Gastroesophageal sphincter (tissue), 3 donors: ENCODE measurements at regions not wholly inside any gene's neighbourhood (a gene's known extent, or its start where the extent isn't known, plus 50 kb on each side); places are given as distances from the start of the nearest gene placed in this dataset.

ENCODE experiments used
- EP300 ChIP-seq: sonication (generic); formaldehyde crosslinking; IDR thresholded peaks from one replicate; pipeline ENCODE4 v1.6.1; 2017; ENCODE audit warnings: antibody characterized with exemption, mild to moderate bottlenecking
- POLR2A ChIP-seq, 2 donors: fragments of 450-650 bp; IDR thresholded peaks; one replicate each; pipeline ENCODE4 v1.6.1; 2017; ENCODE audit warnings: antibody characterized with exemption in 2 of 2, mild to moderate bottlenecking in 2 of 2, moderate library complexity in 1 of 2
- POLR2AphosphoS5 ChIP-seq: sonication (generic); formaldehyde crosslinking; IDR thresholded peaks from one replicate; pipeline ENCODE4 v1.6.1; 2017; ENCODE audit warnings: antibody characterized with exemption
- TF ChIP-seq, protein P1 (sequence below), 4 experiments: fragments of 200-600 bp in 2 of 4; fragments of 450-650 bp in 2 of 4; sonication (generic) in 1 of 4; IDR thresholded peaks; one replicate each; pipeline ENCODE4 v1.5.1; 2017 to 2019; ENCODE audit warnings: antibody characterized with exemption in 4 of 4, mild to moderate bottlenecking in 2 of 4, moderate library complexity in 2 of 4

GRCh38 chr14:104515811-104516780 lies 63.5 kb upstream of the C14orf180 start:
- TF ChIP-seq, protein P1, sequence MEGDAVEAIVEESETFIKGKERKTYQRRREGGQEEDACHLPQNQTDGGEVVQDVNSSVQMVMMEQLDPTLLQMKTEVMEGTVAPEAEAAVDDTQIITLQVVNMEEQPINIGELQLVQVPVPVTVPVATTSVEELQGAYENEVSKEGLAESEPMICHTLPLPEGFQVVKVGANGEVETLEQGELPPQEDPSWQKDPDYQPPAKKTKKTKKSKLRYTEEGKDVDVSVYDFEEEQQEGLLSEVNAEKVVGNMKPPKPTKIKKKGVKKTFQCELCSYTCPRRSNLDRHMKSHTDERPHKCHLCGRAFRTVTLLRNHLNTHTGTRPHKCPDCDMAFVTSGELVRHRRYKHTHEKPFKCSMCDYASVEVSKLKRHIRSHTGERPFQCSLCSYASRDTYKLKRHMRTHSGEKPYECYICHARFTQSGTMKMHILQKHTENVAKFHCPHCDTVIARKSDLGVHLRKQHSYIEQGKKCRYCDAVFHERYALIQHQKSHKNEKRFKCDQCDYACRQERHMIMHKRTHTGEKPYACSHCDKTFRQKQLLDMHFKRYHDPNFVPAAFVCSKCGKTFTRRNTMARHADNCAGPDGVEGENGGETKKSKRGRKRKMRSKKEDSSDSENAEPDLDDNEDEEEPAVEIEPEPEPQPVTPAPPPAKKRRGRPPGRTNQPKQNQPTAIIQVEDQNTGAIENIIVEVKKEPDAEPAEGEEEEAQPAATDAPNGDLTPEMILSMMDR (IDR thresholded peaks at IDR 0.05), result no peak
- no peak for TF ChIP-seq POLR2A (IDR thresholded peaks at IDR 0.05)
- no peak for TF ChIP-seq POLR2AphosphoS5
- TF ChIP-seq EP300, result no peak
